HEK293 (cell line): ENCODE measurements at regions not wholly inside any gene's neighbourhood (a gene's known extent, or its start where the extent isn't known, plus 50 kb on each side); places are given as distances from the start of the nearest gene placed in this dataset.

Source experiments
- BCL11A ChIP-seq: fragments of 450-650 bp; formaldehyde crosslinking; IDR thresholded peaks from 2 replicates; pipeline ENCODE4 v1.5.1; 2016; ENCODE audit warnings: low read depth, missing biosample characterization, missing genetic modification characterization
- CTCF ChIP-seq: fragments of 450-650 bp; formaldehyde crosslinking; IDR thresholded peaks from 2 replicates; pipeline ENCODE4 v1.5.1; 2016; ENCODE audit warnings: missing biosample characterization, missing genetic modification characterization
- IKZF3 ChIP-seq: fragments of 450-650 bp; IDR thresholded peaks from 2 replicates; pipeline ENCODE4 v1.5.0; 2018; ENCODE audit warnings: missing biosample characterization, mild to moderate bottlenecking, missing genetic modification characterization, moderate library complexity
- KLF7 ChIP-seq: fragments of 450-650 bp; formaldehyde crosslinking; IDR thresholded peaks from 2 replicates; pipeline ENCODE4 v1.5.1; 2016; ENCODE audit warnings: missing biosample characterization, missing genetic modification characterization, borderline replicate concordance
- SP2 ChIP-seq: fragments of 450-650 bp; formaldehyde crosslinking; IDR thresholded peaks from 2 replicates; pipeline ENCODE4 v1.5.1; 2016; ENCODE audit warnings: missing biosample characterization, missing genetic modification characterization
- ZNF121 ChIP-seq: fragments of 450-650 bp; formaldehyde crosslinking; IDR thresholded peaks from 2 replicates; pipeline ENCODE4 v1.5.1; 2016; ENCODE audit warnings: missing biosample characterization, missing genetic modification characterization
- ZNF184 ChIP-seq: fragments of 450-650 bp; IDR thresholded peaks from 2 replicates; pipeline ENCODE4 v1.5.1; 2018; ENCODE audit warnings: missing biosample characterization, mild to moderate bottlenecking, missing genetic modification characterization
- ZNF280D ChIP-seq: fragments of 450-650 bp; formaldehyde crosslinking; IDR thresholded peaks from 2 replicates; pipeline ENCODE4 v1.5.1; 2016; ENCODE audit warnings: missing biosample characterization, missing genetic modification characterization
- ZNF311 ChIP-seq: fragments of 450-650 bp; formaldehyde crosslinking; IDR thresholded peaks from 2 replicates; pipeline ENCODE4 v1.5.1; 2017; ENCODE audit warnings: missing biosample characterization, missing genetic modification characterization, borderline replicate concordance
- ZNF37A ChIP-seq: fragments of 450-650 bp; IDR thresholded peaks from 2 replicates; pipeline ENCODE4 v1.5.1; 2018; ENCODE audit warnings: missing biosample characterization, missing genetic modification characterization
- ZNF596 ChIP-seq: fragments of 450-650 bp; IDR thresholded peaks from 2 replicates; pipeline ENCODE4 v1.5.0; 2018; ENCODE audit warnings: missing biosample characterization, mild to moderate bottlenecking, missing genetic modification characterization, moderate library complexity
- ZNF629 ChIP-seq: fragments of 450-650 bp; formaldehyde crosslinking; IDR thresholded peaks from 2 replicates; pipeline ENCODE4 v1.5.1; 2017; ENCODE audit warnings: missing biosample characterization, missing genetic modification characterization
- TF ChIP-seq, protein P1 (sequence below): fragments of 450-650 bp; formaldehyde crosslinking; IDR thresholded peaks from 2 replicates; pipeline ENCODE4 v1.5.1; 2017; ENCODE audit warnings: missing biosample characterization, missing genetic modification characterization

DNA sequence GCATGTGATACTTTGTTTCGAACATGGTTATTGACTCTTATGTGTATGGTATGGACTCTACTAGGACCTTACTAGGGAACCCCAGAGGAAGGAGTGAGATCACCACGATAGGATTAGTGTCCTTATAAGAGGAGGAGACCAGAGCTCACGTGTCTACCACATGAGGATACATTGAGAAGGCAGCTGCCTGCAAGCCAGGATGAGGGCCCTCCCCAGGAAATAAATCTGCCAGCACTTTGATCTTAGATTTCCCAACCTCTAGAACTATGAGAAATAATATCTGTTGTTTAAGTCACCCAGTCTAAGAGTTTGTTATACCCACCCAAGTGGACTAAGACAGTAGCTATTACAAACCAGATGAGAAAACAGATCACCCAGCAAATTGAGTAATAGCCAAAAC lies 559.3 kb upstream of the USP24 start:
- TF ChIP-seq IKZF3 (tag by site-specific recombination), result no peak
- no peak for TF ChIP-seq CTCF (tag by site-specific recombination)
- TF ChIP-seq SP2 (tag by site-specific recombination), result no peak
- no peak for TF ChIP-seq ZNF121 (tag by site-specific recombination)
- no peak for TF ChIP-seq ZNF596 (tag by site-specific recombination)
- TF ChIP-seq ZNF629, result no peak
- no peak for TF ChIP-seq BCL11A (tag by site-specific recombination)
- no peak for TF ChIP-seq ZNF280D (tag by site-specific recombination)
- TF ChIP-seq ZNF184 (tag by site-specific recombination), result no peak
- no peak for TF ChIP-seq ZNF311 (tag by site-specific recombination)
- TF ChIP-seq ZNF37A (tag by site-specific recombination), result no peak
- TF ChIP-seq, protein P1, sequence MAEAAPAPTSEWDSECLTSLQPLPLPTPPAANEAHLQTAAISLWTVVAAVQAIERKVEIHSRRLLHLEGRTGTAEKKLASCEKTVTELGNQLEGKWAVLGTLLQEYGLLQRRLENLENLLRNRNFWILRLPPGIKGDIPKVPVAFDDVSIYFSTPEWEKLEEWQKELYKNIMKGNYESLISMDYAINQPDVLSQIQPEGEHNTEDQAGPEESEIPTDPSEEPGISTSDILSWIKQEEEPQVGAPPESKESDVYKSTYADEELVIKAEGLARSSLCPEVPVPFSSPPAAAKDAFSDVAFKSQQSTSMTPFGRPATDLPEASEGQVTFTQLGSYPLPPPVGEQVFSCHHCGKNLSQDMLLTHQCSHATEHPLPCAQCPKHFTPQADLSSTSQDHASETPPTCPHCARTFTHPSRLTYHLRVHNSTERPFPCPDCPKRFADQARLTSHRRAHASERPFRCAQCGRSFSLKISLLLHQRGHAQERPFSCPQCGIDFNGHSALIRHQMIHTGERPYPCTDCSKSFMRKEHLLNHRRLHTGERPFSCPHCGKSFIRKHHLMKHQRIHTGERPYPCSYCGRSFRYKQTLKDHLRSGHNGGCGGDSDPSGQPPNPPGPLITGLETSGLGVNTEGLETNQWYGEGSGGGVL (tag by site-specific recombination), result no peak
- TF ChIP-seq KLF7 (tag by site-specific recombination), result no peak
